GM18868 (cell line): ENCODE measurements at regions not wholly inside any gene's neighbourhood (a gene's known extent, or its start where the extent isn't known, plus 50 kb on each side); places are given as distances from the start of the nearest gene placed in this dataset.
"Not testable (repeated sequence)": the region's sequence is repeated elsewhere in the genome, so short reads cannot be mapped to it uniquely, and the experiment has no call there.

Source experiments
- ATAC-seq: cut with Tn5 transposase; IDR thresholded peaks from one replicate; pipeline ENCODE4 v1.9.1; 2021; ENCODE audit warnings: mild to moderate bottlenecking, moderate library complexity; ENCODE audit not compliant: unreplicated experiment

DNA sequence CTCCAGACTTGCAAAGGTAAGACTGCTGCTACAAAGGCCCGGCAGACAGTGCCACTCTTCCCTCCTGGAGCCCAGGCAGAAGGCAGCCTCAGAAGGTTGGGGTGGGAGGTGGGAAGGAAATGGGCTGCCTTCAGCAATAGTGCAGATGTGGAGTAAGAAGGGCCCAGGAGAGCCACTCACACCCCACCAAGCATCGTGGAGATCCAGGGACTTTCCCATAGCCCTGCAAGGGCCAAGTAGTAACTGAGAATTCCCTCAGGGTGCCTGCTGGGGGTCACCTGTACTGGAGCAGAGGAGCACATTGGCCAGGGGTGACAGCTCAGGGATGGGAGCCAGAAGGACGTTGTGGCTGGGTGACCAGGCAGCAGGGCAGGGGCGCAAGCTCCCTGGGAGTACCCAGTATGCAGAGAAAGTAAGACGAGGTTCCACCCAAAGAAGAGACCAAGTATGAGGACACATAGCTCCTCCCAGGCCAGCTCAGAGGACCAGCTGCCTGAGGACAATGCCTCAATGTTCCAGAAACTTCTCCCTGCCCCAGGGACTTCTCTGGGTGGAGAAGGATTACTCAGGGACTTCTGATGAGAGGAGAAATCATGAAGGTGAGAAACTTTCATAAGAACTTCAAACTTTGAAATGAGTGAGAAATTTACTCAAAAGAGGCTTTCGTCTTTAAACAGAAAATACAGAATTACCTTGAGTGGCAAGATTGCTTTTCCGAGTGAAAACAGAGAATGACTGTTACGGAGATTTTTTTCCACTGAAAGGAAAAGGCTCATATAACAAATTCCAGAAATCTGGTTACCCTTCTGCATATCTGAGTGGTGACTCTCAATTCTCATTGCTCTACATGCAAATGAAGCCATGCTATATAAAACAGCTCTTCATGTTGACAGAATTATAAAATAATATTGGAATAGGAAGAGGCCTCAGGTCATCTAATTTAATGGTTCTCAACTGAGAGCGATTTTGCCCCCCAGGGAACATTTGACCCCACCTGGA, 87.9 kb upstream of the TRIO start:
- ATAC-seq: no peak

DNA sequence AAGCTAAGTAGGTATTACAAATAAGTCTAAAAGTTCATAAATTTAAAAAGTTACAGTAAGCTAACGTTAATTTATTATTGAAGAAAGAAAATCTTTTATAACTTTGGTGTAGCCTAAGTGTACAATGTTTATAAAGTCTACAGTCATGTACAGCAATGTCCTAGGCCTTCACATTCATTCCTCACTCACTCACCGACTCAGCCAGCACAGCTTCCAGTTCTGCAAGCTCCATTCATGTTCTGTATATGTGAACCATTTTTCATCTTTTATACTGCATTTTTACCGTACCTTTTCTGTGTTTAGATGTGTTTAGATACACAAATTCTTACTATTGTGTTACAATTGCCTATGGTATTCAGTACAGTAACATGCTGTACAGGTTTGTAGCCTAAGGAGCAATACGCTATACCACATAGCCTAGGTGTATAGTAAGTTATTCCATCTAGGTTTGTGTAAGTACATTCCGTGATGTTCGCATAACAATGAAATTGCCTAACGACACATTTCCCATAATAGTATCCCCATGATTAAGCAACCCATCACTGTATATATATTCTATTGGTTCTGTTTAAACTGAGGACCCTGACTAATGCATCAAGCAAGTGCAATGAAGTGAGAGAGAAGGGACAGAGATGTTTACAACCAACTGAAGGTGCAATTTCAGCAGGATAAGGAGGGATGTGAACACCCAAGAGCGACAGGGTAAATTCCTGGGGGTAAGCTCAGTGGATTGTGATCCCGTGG, 88.9 kb upstream of the TRIO start:
- no peak for ATAC-seq

DNA sequence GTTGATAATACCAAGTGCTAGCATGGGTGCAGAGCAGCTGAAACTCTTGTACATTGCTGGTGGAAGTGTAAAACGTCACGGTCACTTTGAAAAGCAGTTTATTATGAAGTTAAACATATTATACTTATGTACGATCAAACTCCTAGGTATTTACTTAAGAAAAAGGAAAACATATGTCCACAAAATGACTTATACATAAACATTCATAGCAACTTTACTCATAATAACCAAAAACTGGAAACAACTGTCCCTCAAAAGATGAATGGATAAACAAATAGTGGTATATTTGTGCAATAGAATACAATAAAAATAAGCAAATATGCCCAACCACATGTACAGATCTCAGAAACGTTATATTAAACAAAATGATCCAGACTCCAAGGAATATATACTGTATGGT, 92.3 kb upstream of the TRIO start:
- no peak for ATAC-seq

DNA sequence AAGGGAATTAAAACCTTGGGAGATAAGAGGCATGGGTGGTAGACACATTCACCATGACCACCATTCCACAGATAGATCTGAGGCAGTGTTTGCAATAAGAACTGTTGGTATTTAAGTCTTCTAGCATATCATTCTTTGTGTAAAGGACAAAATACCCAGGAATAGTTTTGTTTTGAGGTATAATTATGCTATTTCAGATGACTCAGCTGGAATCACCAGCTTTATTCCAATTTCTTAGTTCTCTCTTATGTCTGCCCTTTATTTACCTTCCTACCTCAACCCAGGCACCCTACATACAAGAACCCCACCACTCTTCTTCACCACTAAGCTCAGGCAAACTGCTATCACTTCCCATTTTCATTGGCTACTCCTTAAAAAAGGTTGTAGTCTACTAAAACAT, 94.7 kb upstream of the TRIO start:
- ATAC-seq: no peak

DNA sequence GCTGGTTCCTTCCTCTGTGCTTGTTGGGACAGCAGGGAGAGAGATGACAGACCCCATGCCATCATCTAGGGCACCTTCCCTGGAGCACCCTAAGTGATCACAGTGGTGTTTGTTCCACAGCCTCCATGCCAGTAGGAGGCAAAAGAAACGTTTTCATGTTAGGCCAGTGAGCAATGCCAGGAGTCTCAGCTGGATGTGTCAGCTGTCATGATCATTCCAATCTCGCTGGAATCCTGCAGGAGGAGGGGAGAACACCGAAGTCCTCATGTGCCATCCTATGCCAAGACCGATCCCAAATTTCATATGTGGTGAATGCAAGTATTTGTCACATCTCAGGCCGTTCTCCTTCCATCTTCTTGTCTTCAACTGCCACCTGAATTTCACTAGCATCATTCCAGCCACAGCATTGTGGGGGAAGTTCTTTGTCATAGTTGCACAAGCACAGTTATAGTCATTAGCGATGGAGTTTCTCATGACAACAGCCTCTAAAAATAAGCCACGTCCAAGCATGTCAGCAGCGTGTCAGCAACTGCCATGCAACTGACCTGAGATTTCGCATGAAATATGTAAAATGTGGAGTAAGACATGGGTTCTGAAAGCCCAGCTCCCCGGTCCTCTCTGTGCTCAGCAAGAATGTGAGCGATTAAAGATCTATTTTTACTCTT, 97.2 kb upstream of the DNAH5 start:
- no peak for ATAC-seq

DNA sequence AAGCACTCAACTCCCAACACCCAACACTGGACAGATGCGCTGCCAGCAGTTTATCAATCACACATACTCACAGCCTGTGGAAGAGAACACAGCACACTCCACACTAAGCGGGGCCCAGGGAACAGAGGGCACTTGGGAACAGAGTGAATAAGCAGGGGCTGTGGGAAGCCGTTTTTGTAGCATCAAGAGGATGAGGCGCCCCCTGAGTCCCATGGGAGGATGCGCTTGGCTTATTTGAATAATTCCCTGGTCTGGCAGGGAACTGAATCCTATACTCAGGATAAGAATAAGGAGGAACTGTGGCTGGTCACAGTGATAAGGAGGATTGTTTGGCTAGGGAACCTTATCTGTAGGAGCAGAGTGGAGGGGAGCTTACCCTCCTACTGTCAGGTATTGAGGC, 96.1 kb upstream of the DNAH5 start:
- no peak for ATAC-seq

DNA sequence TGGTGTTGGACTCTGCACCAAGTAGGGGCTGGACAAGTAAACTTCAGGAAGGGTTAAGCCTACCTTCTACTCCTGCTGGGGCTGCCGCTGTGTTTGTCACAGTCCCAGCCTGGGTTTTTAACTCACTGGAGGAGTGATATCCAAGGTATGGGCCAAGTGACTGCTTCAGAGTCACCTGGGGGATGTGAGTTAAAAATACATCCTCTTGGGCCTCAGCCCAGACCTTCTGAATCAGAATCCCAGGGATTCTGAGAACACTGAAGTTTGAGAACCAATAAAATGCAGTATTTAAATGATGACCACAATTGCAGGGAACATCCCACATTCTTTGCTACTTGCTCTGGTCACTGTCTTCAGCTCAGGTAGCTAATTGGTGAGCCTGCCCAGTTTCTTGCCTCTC, 95.1 kb upstream of the DNAH5 start:
- no peak for ATAC-seq

DNA sequence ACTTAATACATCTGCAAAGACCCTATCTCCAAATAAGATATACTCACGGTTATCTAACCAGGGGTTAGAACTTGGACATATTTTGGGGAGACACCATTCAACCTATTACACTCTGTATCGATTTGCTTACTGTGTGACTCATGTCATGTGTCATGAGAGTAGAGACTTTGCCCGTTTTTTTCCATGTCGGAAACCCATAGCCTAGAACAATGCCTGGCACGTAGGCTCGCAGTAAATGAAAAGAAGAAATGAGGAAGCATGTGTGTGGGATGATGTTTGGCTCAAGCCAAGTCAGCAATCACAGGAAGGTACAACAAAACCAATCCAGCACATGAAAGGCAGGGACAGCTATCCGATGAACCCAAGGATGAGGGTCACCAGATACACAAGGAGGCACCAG, 94.6 kb upstream of the DNAH5 start:
- no peak for ATAC-seq

DNA sequence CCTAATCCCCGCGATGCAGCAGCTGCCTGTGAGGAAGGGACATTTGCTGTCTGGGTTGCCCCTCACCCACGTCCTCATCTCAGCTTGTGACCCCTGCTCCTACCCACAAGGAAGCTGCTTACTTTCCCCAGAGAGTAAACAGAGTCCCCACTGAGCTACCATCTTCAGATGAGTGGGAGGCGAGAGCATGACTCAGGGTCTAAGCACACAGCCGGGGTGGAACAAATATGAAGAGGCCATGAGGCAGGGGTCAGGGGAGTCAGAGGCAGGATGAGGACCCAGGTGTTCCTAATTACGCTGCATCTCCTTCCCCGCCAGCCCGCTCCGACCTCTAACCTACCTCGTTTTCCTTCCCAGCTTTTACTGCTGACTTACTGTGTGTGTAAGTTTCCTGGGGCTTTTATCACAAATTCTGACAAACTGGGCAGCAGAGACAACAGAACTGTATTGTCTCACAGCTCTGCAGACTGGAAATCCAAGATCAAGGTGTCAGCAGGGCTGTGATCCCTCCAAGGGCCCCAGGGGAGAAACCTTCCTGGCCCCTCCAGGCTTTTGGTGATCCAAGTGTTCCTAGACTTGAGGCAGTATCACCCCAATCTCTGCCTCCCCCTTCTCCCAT, 94.0 kb upstream of the DNAH5 start:
- ATAC-seq: peak; percentile 37

DNA sequence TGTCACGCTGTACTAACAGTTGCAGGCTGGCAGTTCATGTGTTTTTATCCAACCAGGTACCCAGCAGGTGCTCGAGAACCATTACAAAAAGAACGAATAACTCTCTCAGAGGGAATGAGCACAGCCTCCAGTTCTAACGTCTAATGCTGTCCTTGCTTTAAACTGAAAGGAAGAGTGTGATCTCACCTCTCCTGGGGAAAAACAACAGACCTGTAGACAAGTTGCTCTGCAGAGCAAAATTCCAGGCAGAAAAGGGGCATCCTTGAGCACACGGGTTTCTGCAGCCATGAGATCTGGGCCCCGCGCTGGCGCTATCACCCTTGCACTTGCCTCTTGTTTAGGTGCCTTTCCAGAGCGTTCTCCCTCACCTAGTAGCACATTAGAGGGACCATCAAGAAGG, 92.5 kb upstream of the DNAH5 start:
- ATAC-seq: no peak

DNA sequence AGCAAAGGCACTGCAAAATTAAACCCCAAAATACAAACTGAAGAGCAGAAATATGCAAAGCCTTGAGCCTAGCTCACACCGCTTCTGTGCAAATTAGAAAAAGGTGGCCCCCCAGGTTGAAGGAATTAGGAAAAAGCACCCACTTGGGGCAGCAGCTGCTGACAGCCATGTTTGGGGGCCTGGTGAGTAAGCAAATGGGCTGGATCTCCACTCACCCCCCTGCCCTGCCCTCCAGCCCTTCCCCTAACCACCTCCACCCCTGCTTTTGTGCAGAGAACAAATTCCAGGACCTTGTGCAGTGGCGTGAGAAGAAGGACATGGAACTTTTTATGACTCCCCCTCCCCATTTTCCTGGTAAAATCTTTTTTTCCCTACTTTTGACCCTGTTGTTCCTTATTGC, 92.0 kb upstream of the DNAH5 start:
- no peak for ATAC-seq

DNA sequence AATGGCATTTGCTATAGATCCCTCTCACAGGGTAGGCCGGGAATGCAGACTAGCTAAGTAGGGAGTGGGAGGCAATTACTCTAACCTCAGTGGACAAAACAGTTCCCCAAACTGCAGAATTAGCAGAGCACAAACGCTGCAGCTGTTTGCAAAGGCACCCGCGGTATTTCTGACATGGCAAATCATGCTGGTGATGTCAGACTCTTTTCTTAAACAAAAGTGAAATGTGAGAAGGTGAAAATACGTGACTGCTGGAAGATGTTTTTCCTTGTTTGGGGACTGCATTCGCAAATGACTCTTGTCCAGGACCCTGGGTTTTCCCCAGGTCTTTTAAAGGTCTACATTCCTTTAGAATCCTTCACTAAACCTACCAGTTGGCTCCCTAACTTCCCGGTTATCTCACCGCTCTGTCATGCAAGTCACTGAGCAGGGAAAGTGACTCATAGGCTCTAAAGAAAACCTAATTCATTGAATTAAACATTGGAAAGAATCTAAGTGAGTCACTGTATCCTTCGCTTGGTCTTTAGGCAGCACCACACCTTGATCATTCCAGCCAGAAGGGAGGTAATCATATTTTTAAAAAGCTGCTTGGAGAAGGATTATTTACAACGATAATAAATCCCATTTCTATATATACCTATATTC, 91.5 kb upstream of the DNAH5 start:
- peak; percentile 55 for ATAC-seq

DNA sequence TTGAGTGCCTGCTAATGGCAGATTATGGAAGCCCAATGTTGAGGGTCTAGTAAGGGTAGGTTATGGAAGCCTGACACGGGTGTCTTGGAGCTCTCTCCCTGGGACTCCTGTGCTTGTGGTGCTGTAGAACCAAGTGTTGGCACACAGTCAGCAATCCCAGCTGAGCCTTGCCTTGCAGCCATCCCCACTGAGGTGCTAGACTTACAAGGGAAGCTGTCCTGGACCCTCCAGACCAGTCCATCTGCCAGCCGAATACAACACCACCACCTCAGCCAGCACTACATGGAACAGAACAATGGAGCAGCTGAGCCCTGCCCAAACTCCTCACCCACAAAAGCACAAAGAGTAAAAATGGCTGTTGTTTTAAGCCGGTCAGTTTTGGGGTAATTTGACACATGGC, 90.5 kb upstream of the DNAH5 start:
- ATAC-seq: no peak

DNA sequence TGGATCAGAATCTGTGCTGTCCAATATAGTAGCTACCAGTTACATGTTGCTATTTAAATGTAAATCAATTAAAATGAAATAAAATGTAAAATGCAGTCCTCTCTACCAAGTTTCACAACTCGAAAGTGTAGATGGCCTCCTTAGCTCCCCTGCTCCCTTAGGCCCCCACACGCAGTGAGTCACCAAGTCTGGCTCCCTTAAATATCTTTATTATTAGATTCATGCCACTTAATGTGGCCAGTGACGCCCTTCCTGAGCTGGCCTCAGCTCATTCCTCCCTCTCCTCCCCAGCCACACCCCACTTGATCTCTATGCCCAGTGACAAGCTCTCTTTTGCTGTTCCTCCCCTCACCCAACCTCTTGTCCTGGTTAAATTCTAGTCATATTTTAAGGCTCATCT, 88.4 kb upstream of the DNAH5 start:
- ATAC-seq: no peak

DNA sequence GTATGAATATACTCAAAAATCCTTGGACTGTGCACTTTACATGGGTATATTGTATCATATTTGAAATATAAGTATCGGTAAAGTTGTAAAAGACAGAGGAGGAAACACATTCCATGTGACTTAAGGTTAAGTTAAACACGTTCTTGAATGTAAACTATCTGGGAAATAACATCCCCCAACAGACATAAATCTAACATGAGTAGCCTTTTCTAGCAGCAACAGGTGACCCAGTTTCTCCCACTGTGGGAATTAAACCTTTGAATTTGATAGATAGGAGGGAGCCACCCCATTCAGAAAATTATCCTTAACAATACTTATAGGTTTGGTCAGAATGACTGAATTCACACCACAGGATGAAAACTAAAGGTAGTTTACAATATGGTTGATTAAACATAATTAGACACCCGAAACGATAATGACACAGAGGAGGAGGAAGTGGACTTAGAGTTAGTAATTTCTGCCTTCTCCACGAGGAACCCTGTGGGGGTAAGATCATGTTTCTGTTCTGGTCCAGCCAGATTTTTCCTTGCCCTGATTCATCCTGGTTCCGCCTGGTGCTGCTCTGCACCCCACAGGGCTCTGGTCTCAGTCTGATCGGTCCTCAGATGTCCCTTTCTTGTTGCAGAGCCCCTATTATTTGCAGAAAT, 84.6 kb upstream of the DNAH5 start:
- ATAC-seq: no peak

DNA sequence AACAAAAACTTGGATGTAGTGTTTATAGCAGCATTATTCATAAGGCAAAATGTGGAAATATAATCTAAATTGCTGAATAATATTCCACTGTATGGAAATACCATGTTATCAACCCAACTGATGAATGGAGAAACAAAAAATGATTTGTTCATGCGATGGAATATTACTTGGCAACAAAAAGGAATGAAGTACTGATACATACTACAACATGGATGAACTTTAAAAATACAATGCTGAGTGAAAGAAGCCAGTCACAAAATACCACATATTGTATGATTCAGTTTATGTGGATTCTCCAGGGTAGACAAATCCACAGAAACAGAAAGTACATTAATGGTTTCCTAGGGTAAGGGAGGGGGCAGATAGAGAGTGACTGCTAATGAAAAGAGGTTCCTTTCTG, 83.7 kb upstream of the DNAH5 start:
- no peak for ATAC-seq

DNA sequence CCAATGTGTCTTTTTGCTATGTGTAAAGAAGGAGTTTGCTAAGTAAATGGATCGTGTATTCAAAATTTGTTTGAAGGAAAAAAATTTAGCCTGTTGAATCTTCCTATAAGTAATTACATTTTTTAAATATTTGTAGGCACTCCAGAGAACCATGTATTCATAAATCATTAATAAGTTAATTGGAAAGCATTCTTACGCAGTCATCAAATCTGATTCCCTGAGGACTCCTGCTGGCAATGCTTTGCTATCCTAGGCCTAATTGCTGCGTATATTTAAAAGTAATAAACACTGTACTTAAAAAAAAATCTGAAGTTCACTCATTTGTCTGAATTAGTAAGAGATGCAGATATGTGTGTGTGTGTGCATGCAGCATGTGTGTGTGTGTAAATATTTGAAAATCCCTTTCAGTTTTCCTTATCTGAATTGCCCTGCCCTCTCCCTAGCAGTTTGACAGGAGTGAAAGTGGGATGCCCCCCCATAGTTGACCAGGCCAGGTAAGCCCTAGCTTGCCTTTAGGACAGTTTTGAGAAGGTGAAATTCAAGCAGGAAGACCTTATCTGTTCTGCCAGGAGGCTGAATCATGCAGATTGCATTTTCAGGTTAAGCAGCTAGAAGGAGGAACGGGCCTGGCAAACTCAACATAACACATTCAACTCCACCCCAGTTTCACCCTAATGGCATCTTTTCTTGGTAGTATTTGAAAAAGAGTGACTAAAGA, 81.2 kb upstream of the DNAH5 start:
- no peak for ATAC-seq

DNA sequence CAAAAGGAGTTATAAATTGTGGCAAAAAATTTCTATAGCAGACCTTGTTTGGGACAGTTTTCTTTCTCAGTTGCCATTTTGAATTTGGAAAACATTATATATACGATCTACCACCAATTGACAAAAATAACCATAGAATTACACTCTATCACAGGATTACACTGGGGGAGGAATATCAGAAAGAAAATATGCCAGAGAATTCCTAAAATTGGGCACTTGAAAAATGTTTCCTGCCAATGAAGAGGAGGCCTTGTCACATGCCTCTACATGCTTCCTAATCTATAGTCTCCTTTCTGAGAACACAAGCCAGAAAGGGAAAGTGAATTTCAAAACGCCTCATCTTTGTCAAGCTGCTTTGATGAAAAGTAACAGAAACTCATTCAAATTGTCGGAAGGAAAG, 78.5 kb upstream of the DNAH5 start:
- ATAC-seq: no peak

DNA sequence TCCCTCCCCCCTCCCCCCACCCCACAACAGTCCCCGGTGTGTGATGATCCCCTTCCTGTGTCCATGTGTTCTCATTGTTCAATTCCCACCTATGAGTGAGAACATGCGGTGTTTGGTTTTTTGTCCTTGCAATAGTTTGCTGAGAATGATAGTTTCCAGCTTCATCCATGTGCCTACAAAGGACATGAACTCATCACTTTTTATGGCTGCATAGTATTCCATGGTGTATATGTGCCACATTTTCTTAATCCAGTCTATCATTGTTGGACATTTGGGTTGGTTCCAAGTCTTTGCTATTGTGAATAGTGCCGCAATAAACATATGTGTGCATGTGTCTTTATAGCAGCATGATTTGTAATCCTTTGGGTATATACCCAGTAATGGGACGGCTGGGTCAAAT, 76.5 kb upstream of the DNAH5 start:
- not testable (repeated sequence) for ATAC-seq
